GM12892 (cell line): ENCODE measurements at regions not wholly inside any gene's neighbourhood (a gene's known extent, or its start where the extent isn't known, plus 50 kb on each side); places are given as distances from the start of the nearest gene placed in this dataset.

Experiments
- POLR2A ChIP-seq: IDR thresholded peaks from 2 replicates; pipeline ENCODE4 v1.6.1; 2011; ENCODE audit warnings: low read depth, low read length, control low read depth
- TAF1 ChIP-seq: IDR thresholded peaks from 2 replicates; pipeline ENCODE4 v1.6.1; 2011; ENCODE audit warnings: low read depth, mild to moderate bottlenecking, control low read depth, low read length, borderline replicate concordance

DNA sequence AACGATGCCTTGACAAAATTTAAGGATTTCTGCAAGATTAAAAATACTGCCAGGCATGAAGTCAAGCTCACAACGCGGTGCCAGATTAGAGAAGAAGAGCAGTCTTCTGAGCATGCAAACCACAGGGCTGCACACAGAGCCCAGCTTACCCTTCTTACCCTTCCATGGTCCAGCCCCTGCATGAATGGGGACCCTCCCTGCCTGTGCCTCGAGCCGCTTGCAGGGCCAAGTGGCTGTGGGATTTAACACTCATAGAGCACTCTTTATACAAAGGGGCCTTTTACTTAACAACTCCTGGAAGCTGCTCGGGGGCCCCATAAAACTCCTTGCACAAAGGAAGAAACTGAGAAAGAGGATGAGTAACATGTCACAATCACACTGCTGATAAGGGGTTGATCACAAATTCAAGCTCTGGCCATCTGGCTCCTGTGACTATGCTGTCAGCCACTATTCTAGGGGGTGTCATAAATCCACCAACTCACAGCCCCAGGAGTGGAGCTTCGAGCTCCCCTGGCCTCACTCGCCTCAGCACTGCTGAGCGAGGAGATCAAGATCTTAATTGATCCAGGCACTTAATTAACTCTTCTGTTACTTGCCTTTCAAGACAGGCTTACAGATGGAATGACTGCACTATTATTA lies 514.8 kb downstream of the TNS3 start:
- TF ChIP-seq POLR2A = no peak
- TF ChIP-seq TAF1 = no peak
